SK-N-SH (cell line): ENCODE measurements at regions not wholly inside any gene's neighbourhood (a gene's known extent, or its start where the extent isn't known, plus 50 kb on each side); places are given as distances from the start of the nearest gene placed in this dataset.

Experiments used
- CTCF ChIA-PET: fragments of 300-600, 350-600 bp; formaldehyde crosslinking; extraction: SDS; loops from one replicate; lab custom pipeline; 2021; lab: Yijun Ruan, JAX
- POLR2A ChIA-PET: fragments of 350-600 bp; sonication (Branson Sonifier 250); formaldehyde crosslinking; extraction: SDS; loops from one replicate; lab custom pipeline; 2020; ENCODE audit warnings: antibody characterized with exemption, inconsistent platforms; lab: Yijun Ruan, JAX
- DNase-seq: peaks from one replicate; pipeline ENCODE4 v3.0.0; 2012
- H2AFZ ChIP-seq: fragments of 200-600 bp; sonication (generic); 2 replicates; pipeline ENCODE4 v1.8.1; 2016; ENCODE audit warnings: antibody characterized with exemption, mild to moderate bottlenecking, low read depth
- H3F3A ChIP-seq: fragments of 200-600 bp; sonication (generic); replicated peaks from 2 replicates; pipeline ENCODE3; 2016; ENCODE audit warnings: antibody characterized with exemption, mild to moderate bottlenecking; ENCODE audit not compliant: insufficient read depth
- H3K27ac ChIP-seq, 2 experiments: fragments of 200-500 bp in 1 of 2; fragments of 200-600 bp in 1 of 2; sonication (Bioruptor generic) in 1 of 2; sonication (generic), shearing (Covaris generic) in 1 of 2; 2 replicates each; pipeline versions ENCODE4 v1.5.1 to v1.6.1; 2014 to 2016; ENCODE audit warnings: low read depth in 2 of 2, inconsistent platforms in 1 of 2, low read length in 1 of 2, mild to moderate bottlenecking in 1 of 2, mixed read lengths in 1 of 2
- H3K27me3 ChIP-seq: fragments of 200-600 bp; sonication (generic), shearing (Covaris generic); 2 replicates; pipeline ENCODE4 v1.6.1; 2016; ENCODE audit warnings: mixed run types; ENCODE audit not compliant: insufficient read depth
- H3K36me3 ChIP-seq, 2 experiments: fragments of 200-500 bp in 1 of 2; fragments of 200-600 bp in 1 of 2; sonication (Bioruptor generic) in 1 of 2; sonication (generic) in 1 of 2; replicated peaks in 1 of 2; 2 replicates each; pipeline versions ENCODE3 to v1.5.1; 2014 to 2016; ENCODE audit warnings: low read length in 1 of 2, mild to moderate bottlenecking in 1 of 2; ENCODE audit not compliant: insufficient read depth in 2 of 2, control insufficient read depth in 1 of 2
- H3K4me1 ChIP-seq, 2 experiments: fragments of 200-500 bp in 1 of 2; fragments of 200-600 bp in 1 of 2; sonication (Bioruptor generic) in 1 of 2; sonication (generic), shearing (Covaris generic) in 1 of 2; 2 replicates each; pipeline versions ENCODE4 v1.5.1 to v1.6.1; 2014 to 2016; ENCODE audit warnings: low read depth in 1 of 2, low read length in 1 of 2, mixed run types in 1 of 2; ENCODE audit not compliant: insufficient read depth in 2 of 2, control insufficient read depth in 1 of 2
- H3K4me2 ChIP-seq: fragments of 200-600 bp; sonication (generic), shearing (Covaris generic); 2 replicates; pipeline ENCODE4 v1.6.1; 2017; ENCODE audit warnings: mixed run types
- H3K4me3 ChIP-seq, 2 experiments: fragments of 200-500 bp in 1 of 2; fragments of 200-600 bp in 1 of 2; sonication (Bioruptor generic) in 1 of 2; sonication (generic), shearing (Covaris generic) in 1 of 2; 2 replicates each; pipeline versions ENCODE4 v1.5.1 to v1.8.1; 2014 to 2016; ENCODE audit warnings: low read depth in 2 of 2, inconsistent platforms in 1 of 2, low read length in 1 of 2, mild to moderate bottlenecking in 1 of 2, mixed read lengths in 1 of 2, moderate library complexity in 1 of 2
- H3K79me2 ChIP-seq: fragments of 200-600 bp; sonication (generic); 2 replicates; pipeline ENCODE4 v1.8.1; 2017; ENCODE audit warnings: mild to moderate bottlenecking; ENCODE audit not compliant: insufficient read depth
- H3K9ac ChIP-seq: fragments of 200-600 bp; sonication (generic); 2 replicates; pipeline ENCODE4 v1.6.1; 2017; ENCODE audit warnings: mixed run types
- H3K9me2 ChIP-seq: fragments of 200-600 bp; sonication (generic); 2 replicates; pipeline ENCODE4 v1.6.1; 2017; ENCODE audit warnings: mixed run types
- H3K9me3 ChIP-seq: fragments of 200-600 bp; sonication (generic); 2 replicates; pipeline ENCODE4 v1.6.1; 2017; ENCODE audit warnings: mixed run types, mild to moderate bottlenecking, moderate library complexity
- H4K20me1 ChIP-seq: fragments of 200-600 bp; sonication (generic); 2 replicates; pipeline ENCODE4 v1.6.1; 2017; ENCODE audit warnings: mild to moderate bottlenecking, mixed run types; ENCODE audit not compliant: insufficient read depth
- CTCF ChIP-seq: fragments of 200-600 bp; sonication (generic); IDR thresholded peaks from 2 replicates; pipeline ENCODE4 v1.6.1; 2017; ENCODE audit warnings: antibody characterized with exemption, mild to moderate bottlenecking, moderate library complexity
- FOSL2 ChIP-seq: IDR thresholded peaks from 2 replicates; pipeline ENCODE4 v1.4.0; 2012; ENCODE audit warnings: low read depth, mild to moderate bottlenecking, moderate library complexity, borderline replicate concordance
- FOXJ3 ChIP-seq: sonication (generic); formaldehyde crosslinking; IDR thresholded peaks from 2 replicates; pipeline ENCODE4 v1.5.1; 2020; ENCODE audit warnings: mild to moderate bottlenecking, missing genetic modification reagents
- FOXM1 ChIP-seq: IDR thresholded peaks from 2 replicates; pipeline ENCODE4 v1.4.0; 2012; ENCODE audit warnings: low read depth, mild to moderate bottlenecking
- GATA2 ChIP-seq: sonication (generic); formaldehyde crosslinking; IDR thresholded peaks from 2 replicates; pipeline ENCODE4 v1.5.0; 2020; ENCODE audit warnings: mild to moderate bottlenecking, missing genetic modification reagents
- IRF3 ChIP-seq: fragments of 150-350 bp; IDR thresholded peaks from 2 replicates; pipeline ENCODE4 v1.6.1; 2016; ENCODE audit warnings: mild to moderate bottlenecking, low read depth, low read length
- MAX ChIP-seq: IDR thresholded peaks from 2 replicates; pipeline ENCODE4 v1.4.0; 2012; ENCODE audit warnings: low read depth
- MEF2A ChIP-seq: IDR thresholded peaks from 2 replicates; pipeline ENCODE4 v1.4.0; 2012; ENCODE audit warnings: low read depth, borderline replicate concordance
- POLR2AphosphoS5 ChIP-seq: IDR thresholded peaks from 2 replicates; pipeline ENCODE4 v1.6.1; 2012; ENCODE audit warnings: low read depth, low read length
- REST ChIP-seq: IDR thresholded peaks from 2 replicates; pipeline ENCODE4 v1.6.1; 2012; ENCODE audit warnings: mild to moderate bottlenecking, low read depth, low read length, moderate library complexity
- RXRA ChIP-seq: IDR thresholded peaks from 2 replicates; pipeline ENCODE4 v1.4.0; 2012; ENCODE audit warnings: low read depth, mild to moderate bottlenecking, borderline replicate concordance
- SIN3A ChIP-seq: IDR thresholded peaks from 2 replicates; pipeline ENCODE4 v1.6.1; 2012; ENCODE audit warnings: low read depth, mild to moderate bottlenecking, low read length, moderate library complexity, borderline replicate concordance
- SMC3 ChIP-seq: IDR thresholded peaks from 2 replicates; pipeline ENCODE4 v1.6.1; 2012; ENCODE audit warnings: low read depth, low read length, improper control_type of control experiment
- TAF1 ChIP-seq: IDR thresholded peaks from 2 replicates; pipeline ENCODE4 v1.6.1; 2012; ENCODE audit warnings: low read depth, mild to moderate bottlenecking, low read length, moderate library complexity, borderline replicate concordance
- TCF12 ChIP-seq: IDR thresholded peaks from 2 replicates; pipeline ENCODE4 v1.4.0; 2012
- TEAD4 ChIP-seq: IDR thresholded peaks from 2 replicates; pipeline ENCODE4 v1.4.0; 2012; ENCODE audit warnings: mild to moderate bottlenecking, borderline replicate concordance; ENCODE audit not compliant: insufficient read depth
- YY1 ChIP-seq: IDR thresholded peaks from 2 replicates; pipeline ENCODE4 v1.4.0; 2012; ENCODE audit warnings: low read depth, mild to moderate bottlenecking
- WGBS: methylation state at CpG from one replicate; pipeline ENCODE4 v1.1.6; 2017; ENCODE audit warnings: low lambda C conversion rate; 5-methylcytosine and 5-hydroxymethylcytosine counted together
- TF ChIP-seq, protein P1 (sequence below): fragments of 150-350 bp; IDR thresholded peaks from 2 replicates; pipeline ENCODE4 v1.6.1; 2017; ENCODE audit warnings: antibody characterized with exemption, low read length, low read depth, borderline replicate concordance

DNA sequence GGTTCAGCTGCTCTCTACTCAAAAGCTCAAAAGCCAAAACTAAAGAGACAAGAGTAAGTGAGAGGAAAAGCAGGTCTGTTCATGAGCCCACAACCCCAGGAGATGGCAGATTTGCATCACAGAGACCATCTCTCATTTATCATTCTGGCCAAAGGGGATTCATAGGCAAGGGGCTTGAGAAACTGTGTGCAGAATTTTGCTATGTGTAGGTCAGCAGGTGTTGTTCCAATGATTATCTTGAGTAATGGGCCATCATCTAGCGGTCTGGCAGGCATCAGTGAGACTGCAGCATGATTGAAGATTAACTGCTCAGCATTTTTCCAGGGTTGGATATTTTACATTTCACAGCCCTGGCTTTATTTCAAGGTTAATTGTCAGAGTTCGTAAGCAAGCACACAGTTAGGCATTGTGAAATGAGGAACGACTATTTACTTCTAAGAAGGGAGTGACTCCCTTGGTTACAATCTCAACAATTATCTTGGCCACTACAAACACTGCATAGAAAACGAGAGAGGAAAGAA lies 1204.6 kb upstream of the TMPRSS15 start:
- no peaks in the 10 kb centered on the region for H4K20me1 ChIP-seq

More for the DNA sequence above, 1204.6 kb upstream of the TMPRSS15 start:
- no peaks in the 10 kb centered on the region for H3K9me3 ChIP-seq
- H3K4me3 ChIP-seq, result no peak overlapping the region; a peak in 1 of 4 replicates
- no peaks in the 10 kb centered on the region for H3K27me3 ChIP-seq
- CTCF ChIA-PET, result no interaction called here
- no peaks in the 10 kb centered on the region for H3K36me3 ChIP-seq
- H3K27ac ChIP-seq, result no peak overlapping the region
- H3K4me2 ChIP-seq, result no peak overlapping the region
- WGBS, result 3% methylated on average over 4 of the region's 4 CpGs
- H3K4me1 ChIP-seq, result no peaks in the 10 kb centered on the region
- H3K9ac ChIP-seq, result no peak overlapping the region
- H3F3A ChIP-seq, result no peaks in the 10 kb centered on the region
- no peaks in the 10 kb centered on the region for H3K9me2 ChIP-seq
- POLR2A ChIA-PET, result no interaction called here
- H2AFZ ChIP-seq, result no peak overlapping the region
- no peaks in the 10 kb centered on the region for H3K79me2 ChIP-seq
- no peak for DNase-seq
- no peak for TF ChIP-seq TEAD4
- no peak for TF ChIP-seq YY1
- TF ChIP-seq, protein P1, sequence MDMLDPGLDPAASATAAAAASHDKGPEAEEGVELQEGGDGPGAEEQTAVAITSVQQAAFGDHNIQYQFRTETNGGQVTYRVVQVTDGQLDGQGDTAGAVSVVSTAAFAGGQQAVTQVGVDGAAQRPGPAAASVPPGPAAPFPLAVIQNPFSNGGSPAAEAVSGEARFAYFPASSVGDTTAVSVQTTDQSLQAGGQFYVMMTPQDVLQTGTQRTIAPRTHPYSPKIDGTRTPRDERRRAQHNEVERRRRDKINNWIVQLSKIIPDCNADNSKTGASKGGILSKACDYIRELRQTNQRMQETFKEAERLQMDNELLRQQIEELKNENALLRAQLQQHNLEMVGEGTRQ, result no peak
- no peak for TF ChIP-seq FOXM1
- no peak for TF ChIP-seq MEF2A
- TF ChIP-seq TAF1, result no peak
- no peak for TF ChIP-seq CTCF
- no peak for TF ChIP-seq TCF12
- no peak for TF ChIP-seq IRF3
- no peak for TF ChIP-seq SIN3A
- no peak for TF ChIP-seq SMC3
- no peak for TF ChIP-seq REST
- TF ChIP-seq FOXJ3 (CRISPR knock-in tag), result no peak
- TF ChIP-seq MAX, result no peak
- no peak for TF ChIP-seq RXRA
- no peak for TF ChIP-seq GATA2 (CRISPR knock-in tag)
- no peak for TF ChIP-seq POLR2AphosphoS5
- no peak for TF ChIP-seq FOSL2
